Ovary (tissue), 7 donors: ENCODE measurements at regions not wholly inside any gene's neighbourhood (a gene's known extent, or its start where the extent isn't known, plus 50 kb on each side); places are given as distances from the start of the nearest gene placed in this dataset.
A peak's percentile ranks its signal among the peaks of the same experiment; 100 is the strongest.

Source experiments
- DNase-seq, 5 donors: peaks; one replicate each; pipeline ENCODE4 v3.0.0-alpha.2; 2019 to 2020
- H3K27ac ChIP-seq, 2 donors: fragments of 200-600 bp; one replicate each; pipeline versions ENCODE4 v1.5.1 to v1.8.0; 2019 to 2022
- H3K27me3 ChIP-seq: fragments of 200-600 bp; one replicate; pipeline ENCODE4 v1.8.0; 2022
- H3K36me3 ChIP-seq: fragments of 200-600 bp; sonication (generic); one replicate; pipeline ENCODE4 v1.5.1; 2019
- H3K4me1 ChIP-seq: one replicate; pipeline ENCODE4 v1.8.1; 2013; ENCODE audit warnings: mild to moderate bottlenecking, moderate library complexity; ENCODE audit not compliant: insufficient read depth
- H3K4me3 ChIP-seq: fragments of 200-600 bp; sonication (generic); one replicate; pipeline ENCODE4 v1.5.1; 2017
- H3K9me3 ChIP-seq, 2 donors: fragments of 200-600 bp in 1 of 2; sonication (generic) in 1 of 2; one replicate each; pipeline versions ENCODE4 v1.5.1 to v1.8.1; 2013 to 2019; ENCODE audit warnings: mild to moderate bottlenecking in 1 of 2, moderate library complexity in 1 of 2
- CTCF ChIP-seq, 3 donors: fragments of 450-650 bp in 2 of 3; fragments of 200-600 bp in 1 of 3; IDR thresholded peaks; one replicate each; pipeline versions ENCODE4 v1.5.1 to v1.8.0; 2016 to 2022; ENCODE audit warnings: antibody characterized with exemption in 3 of 3, mild to moderate bottlenecking in 1 of 3
- EP300 ChIP-seq: sonication (generic); formaldehyde crosslinking; IDR thresholded peaks from one replicate; pipeline ENCODE4 v1.6.1; 2017; ENCODE audit warnings: antibody characterized with exemption
- POLR2A ChIP-seq: fragments of 450-650 bp; IDR thresholded peaks from one replicate; pipeline ENCODE4 v1.6.1; 2017; ENCODE audit warnings: antibody characterized with exemption, mild to moderate bottlenecking, moderate library complexity
- WGBS, 3 donors: extraction: QIAGEN DNeasy Blood & Tissue Kit in 1 of 3; methylation state at CpG; one replicate each; pipeline versions ENCODE4 v1.1.5 to v1.1.7; 2013 to 2017; 5-methylcytosine and 5-hydroxymethylcytosine counted together
- intact Hi-C, 4 donors: fragments of 100-400 bp; cut with DNase I; formaldehyde crosslinking; loops; one replicate each; pipeline versions ENCODE4 v1.11.0 to v1.15.1; 2022 to 2023
- donor health status: DM: no; HTN: no; CAD: no; lungs with moderate emphysema.
- donor health status: DM: no; HTN: no; CAD: no.
- donor health status: Bipolar disorder and iron deficiency.
- donor health status: DM: no; HTN: no; CAD: no.
- donor health status: DM: yes; HTN: yes; CAD: no.

GRCh38 chr5:173778152-173778782 lies 109.9 kb upstream of the CPEB4 start:
- 65 to 77% (median 66%) methylated on average over 6 of the region's 6 CpGs for WGBS, 3 donors
- H3K9me3 ChIP-seq: no peaks in the 10 kb centered on the region
- no peak overlapping the region for H3K4me3 ChIP-seq
- H3K4me1 ChIP-seq: peaks cover 14% of the 10 kb centered on the region
- DNase-seq: no peak
- H3K27ac ChIP-seq: no peak overlapping the region
- no peaks in the 10 kb centered on the region for H3K27me3 ChIP-seq
- no peaks in the 10 kb centered on the region for H3K36me3 ChIP-seq
- intact Hi-C loops: no loop called here
- TF ChIP-seq EP300 (no peak), POLR2A (no peak), CTCF (IDR thresholded peaks at IDR 0.05) (no peak)

GRCh38 chr5:173778784-173779304 lies 109.3 kb upstream of the CPEB4 start:
- Histone ChIP-seq H3K36me3 (no peaks in the 10 kb centered on the region), H3K4me1 (peaks cover 14% of the 10 kb centered on the region), H3K9me3 (no peaks in the 10 kb centered on the region), H3K27me3 (no peaks in the 10 kb centered on the region), H3K27ac (no peak overlapping the region), H3K4me3 (no peak overlapping the region)
- 71 to 79% (median 72%) methylated on average over 5 of the region's 5 CpGs for WGBS, 3 donors
- TF ChIP-seq CTCF (IDR thresholded peaks at IDR 0.05) (no peak), POLR2A (no peak)
- intact Hi-C loops: no loop called here
- no peak for DNase-seq

GRCh38 chr5:173780235-173781234 lies 107.6 kb upstream of the CPEB4 start:
- H3K27ac ChIP-seq: no peak overlapping the region
- intact Hi-C loops: no loop called here
- no peaks in the 10 kb centered on the region for H3K9me3 ChIP-seq
- H3K4me1 ChIP-seq: peaks cover 14% of the 10 kb centered on the region
- no peak for DNase-seq
- TF ChIP-seq CTCF (IDR thresholded peaks at IDR 0.05) (no peak), EP300 (no peak), POLR2A (no peak)
- H3K4me3 ChIP-seq: no peak overlapping the region
- H3K36me3 ChIP-seq: no peaks in the 10 kb centered on the region
- WGBS, 3 donors: 83 to 91% (median 83%) methylated on average over 9 of the region's 9 CpGs
- H3K27me3 ChIP-seq: no peaks in the 10 kb centered on the region

GRCh38 chr5:173781432-173781815 lies 106.7 kb upstream of the CPEB4 start:
- Histone ChIP-seq H3K9me3 (no peaks in the 10 kb centered on the region), H3K4me3 (no peak overlapping the region), H3K27me3 (no peaks in the 10 kb centered on the region), H3K4me1 (peaks cover 14% of the 10 kb centered on the region), H3K36me3 (no peaks in the 10 kb centered on the region), H3K27ac (peak overlapping the region; percentile 16 to 17)
- intact Hi-C loops: no loop called here
- 16 to 30% (median 22%) methylated on average over 4 of the region's 4 CpGs for WGBS, 3 donors
- TF ChIP-seq POLR2A (no peak), CTCF (IDR thresholded peaks at IDR 0.05) (no peak), EP300 (no peak)
- no peak for DNase-seq
